ENCODE measurements at regions not wholly inside any gene's neighbourhood (a gene's known extent, or its start where the extent isn't known, plus 50 kb on each side); places are given as distances from the start of the nearest gene placed in this dataset.
"Not testable (repeated sequence)": the region's sequence is repeated elsewhere in the genome, so short reads cannot be mapped to it uniquely, and the experiment has no call there.

- no peak for DNase-seq
These were observed 204.3 kb downstream of the DMRTA1 start for GRCh38 chr9:22650946-22651345.

GRCh38 chr9:22654833-22655232 is 208.2 kb downstream of the DMRTA1 start:
- DNase-seq = no peak

GRCh38 chr9:22657713-22658112 is 211.1 kb downstream of the DMRTA1 start:
- no peak for DNase-seq

DNA sequence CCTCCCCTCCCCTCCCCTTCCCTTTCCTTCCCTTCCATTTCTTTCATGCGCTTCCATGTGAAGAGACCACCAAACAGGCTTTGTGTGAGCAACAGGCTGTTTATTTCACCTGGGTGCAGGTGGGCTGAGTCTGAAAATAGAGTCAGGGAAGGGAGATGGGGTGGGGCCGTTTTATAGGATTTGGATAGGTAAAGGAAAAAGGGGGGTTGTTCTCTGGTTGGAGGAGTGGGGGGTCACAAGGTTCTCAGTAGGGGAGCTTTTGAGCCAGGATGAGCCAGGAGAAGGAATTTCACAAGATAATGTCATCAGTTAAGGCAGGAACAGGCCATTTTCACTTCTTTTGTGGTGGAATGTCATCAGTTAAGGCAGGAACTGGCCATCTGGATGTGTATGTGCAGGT is 211.9 kb downstream of the DMRTA1 start:
- DNase-seq = not testable (repeated sequence)

GRCh38 chr9:22682536-22682935 is 235.9 kb downstream of the DMRTA1 start:
- no peak for DNase-seq

DNA sequence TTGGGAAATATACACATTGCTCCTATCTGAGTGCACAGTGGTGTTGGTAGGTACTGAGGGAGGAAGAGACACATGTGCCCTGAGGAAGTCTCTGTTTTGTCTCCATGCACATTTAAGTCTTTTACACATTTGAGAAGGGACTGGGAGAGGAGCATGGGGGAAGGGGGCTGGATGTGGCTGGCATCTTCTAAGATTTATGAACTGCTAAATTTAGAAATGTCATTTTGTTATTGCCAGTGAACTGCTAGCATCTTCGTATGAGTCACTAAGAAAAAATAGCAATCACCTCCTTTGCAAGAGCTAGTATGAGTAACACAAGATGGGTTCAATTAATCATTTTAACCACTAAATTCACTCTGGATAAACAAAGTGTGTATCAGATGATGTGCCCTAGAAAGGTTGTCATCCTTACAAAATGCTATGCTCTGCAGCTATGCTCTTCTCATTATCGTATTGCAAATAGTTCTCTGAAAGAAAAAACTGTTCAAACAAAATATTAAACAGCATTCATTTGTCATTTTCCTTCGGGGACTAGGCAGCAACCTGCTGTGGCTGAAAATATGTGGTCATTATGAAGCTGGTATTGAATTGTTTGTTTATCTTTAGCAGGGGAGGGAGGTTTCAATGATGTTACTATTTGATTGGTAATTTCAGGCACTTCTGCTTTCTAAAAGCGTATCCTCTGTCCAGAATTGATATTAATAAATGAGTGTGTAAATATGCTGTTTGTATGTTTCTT is 236.5 kb downstream of the DMRTA1 start:
- peak; percentile 42 for DNase-seq

DNA sequence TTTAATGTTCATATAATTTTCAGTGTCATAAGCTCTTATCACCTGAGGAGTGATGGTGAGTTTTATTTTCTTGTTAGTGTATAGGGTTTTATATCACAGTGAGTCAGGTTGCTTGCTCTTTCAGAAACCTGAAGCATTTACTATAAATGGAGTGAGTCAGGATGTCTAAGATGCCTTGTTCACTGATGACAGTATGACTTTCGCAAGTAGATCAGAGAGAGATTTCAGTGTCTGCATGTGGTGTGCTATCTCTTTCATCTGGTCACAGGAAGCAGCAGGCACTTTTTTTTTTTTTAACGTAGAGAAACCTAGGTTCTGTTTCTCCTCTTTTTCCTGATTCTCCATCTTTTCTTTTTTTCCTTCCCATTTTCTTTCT is 237.1 kb downstream of the DMRTA1 start:
- peak; percentile 25 for DNase-seq

GRCh38 chr9:22693156-22693555 is 246.5 kb downstream of the DMRTA1 start:
- no peak for DNase-seq

GRCh38 chr9:22700171-22700570 is 253.5 kb downstream of the DMRTA1 start:
- no peak for DNase-seq

- DNase-seq = no peak
These were observed 272.0 kb downstream of the DMRTA1 start for GRCh38 chr9:22718653-22719052.

GRCh38 chr9:22722492-22722891 is 275.9 kb downstream of the DMRTA1 start:
- no peak for DNase-seq

DNA sequence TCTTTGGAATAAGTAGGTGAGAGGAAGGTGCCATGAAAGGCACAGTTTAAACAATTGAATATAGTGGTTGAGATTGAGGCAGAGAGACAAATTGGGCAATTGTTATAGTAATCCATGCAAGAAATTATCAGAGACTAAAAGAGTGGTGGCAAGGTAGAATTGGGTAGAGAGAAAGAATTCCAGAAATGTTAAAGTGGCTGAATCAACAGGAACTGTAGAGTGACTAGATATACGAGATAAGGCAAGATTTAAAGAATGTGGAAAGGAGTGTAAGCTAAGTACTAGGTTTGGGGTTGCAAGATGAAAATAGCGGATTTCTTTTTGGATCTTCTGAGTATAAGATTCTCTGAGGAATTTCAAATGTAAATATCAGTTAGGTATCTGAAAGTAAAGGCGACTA is 285.2 kb downstream of the DMRTA1 start:
- no peak for DNase-seq

DNA sequence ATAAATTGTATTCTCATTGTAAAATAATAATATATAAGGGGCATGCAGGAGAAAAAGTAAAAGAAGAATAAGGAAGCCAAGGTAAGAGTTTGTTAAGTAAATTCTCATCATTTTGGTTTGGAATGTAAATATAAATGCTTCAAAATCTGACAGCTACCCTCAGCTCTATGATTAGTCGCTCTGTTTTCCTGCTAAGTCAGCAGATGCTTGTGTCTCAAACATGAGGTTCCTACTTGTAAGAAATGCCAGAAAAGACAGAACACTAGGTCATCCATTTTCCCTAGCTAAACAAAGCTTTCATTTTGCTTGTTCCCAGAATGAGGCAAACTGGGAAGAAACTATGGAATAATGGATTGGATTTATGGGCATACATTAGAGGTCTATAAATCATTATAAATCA is 293.1 kb downstream of the DMRTA1 start:
- no peak for DNase-seq

GRCh38 chr9:22740781-22741180 is 294.2 kb downstream of the DMRTA1 start:
- DNase-seq = no peak

- DNase-seq = no peak
These were observed 295.8 kb downstream of the DMRTA1 start for GRCh38 chr9:22742401-22742800.

DNA sequence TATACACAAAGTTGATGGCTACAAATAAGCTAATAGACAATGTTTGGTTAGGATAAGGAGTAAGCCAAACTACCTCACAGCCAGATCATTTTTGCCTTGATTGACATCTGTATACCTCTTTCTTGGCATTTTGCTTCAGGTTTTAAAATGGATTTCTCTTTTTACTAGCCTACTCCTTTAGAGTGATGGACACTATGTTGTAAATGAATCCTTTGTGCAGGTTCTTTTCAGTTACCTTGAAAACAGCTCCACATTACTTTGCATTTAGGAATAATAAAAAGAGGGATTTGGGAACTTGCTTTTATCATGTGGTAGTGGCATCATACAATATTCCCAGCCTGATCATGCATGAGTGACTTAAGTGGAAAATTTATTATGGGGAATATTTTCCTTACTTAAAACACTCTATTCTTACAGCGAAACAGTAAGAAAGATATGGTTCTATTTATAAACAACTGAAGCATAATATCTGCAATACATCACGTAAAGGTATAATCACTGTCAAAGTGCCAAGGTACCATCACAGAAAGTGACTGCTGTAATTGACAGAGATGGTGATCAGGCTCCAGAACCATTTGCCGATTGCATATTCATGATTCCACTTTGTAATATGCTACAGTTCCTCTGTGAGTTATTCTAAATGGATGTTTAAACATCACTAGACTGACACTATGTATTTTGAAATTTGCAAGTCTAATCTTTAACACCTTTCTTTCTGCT is 327.0 kb downstream of the DMRTA1 start:
- no peak for DNase-seq

- no peak for DNase-seq
These were observed 343.7 kb downstream of the DMRTA1 start for GRCh38 chr9:22790329-22790728.

DNA sequence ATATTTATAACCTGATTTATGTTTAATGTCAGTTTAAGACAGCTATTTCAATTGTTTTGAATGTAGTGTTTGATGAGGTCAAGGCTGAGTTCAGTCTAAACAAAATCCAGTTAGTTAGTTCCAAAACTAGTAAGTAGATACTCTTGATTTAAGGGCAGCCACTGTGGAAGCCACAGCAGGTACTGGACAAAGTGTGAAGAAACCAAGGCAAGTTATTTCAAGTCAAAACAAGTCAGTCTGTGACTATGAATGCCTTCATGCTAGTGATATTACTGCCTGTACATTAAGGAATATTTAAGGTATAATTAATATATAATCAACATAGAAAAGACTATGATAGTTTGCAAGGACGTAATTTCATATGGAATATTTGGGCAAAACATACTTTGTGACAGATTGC is 362.3 kb downstream of the DMRTA1 start:
- DNase-seq = no peak

DNA sequence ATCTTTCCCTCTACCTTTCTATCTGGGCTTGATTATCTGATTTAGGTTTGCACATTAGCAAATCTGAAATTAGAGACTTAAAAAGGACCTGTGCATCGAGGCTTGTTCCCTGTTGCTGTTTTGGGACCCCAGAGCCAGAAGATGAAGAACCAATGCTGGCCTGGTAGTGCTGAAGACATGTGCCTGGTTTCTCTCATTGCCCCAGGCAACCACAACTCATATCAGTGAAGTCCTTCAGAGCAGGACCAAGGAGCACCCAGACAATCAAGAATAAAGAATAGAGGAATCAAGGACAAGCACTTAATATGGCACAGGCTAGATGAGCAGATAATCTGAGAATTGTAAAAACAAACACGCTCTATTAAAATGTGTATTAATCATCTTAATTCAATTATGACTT is 362.7 kb downstream of the DMRTA1 start:
- DNase-seq = no peak

- no peak for DNase-seq
These were observed 366.9 kb downstream of the DMRTA1 start for GRCh38 chr9:22813529-22813928.

DNA sequence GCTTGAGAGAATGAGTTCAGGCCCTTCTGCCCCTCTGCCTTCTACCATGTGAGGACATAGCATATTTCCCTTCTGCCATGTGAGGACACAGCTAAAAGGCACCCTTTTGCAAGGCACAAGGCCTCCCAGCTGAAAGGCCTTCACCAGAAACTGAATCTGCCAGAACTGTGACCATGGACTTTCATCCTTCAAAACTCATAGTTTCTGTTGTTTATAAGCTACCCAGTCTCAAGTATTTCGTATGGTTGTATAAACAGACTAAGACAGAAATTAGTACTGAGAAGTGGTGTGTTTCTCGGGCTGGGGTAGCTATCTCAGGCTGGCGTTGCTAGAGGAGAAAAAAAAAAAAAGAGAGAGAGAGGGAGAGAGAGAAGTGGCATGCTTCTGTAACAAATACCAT is 368.6 kb downstream of the DMRTA1 start:
- DNase-seq = no peak

DNA sequence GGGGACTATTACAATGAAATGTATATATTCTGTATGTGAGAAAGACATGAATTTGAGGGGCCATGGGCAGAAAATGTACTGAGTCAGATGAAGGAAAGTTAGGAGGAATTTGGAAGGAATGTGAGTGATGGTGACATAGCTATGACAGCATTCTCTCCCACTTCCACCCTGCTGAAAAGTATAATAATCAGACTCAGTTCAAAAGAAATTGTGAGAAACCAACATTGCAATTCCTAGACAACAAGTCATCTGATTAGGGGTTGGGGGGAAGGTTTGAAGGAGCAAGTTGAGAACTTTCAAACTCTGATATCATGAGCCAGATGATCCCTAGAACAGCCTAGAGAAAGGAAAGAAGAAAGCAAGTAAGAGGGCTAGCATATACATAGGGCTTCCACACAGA is 370.6 kb downstream of the DMRTA1 start:
- no peak for DNase-seq

GRCh38 chr9:22829236-22829635 is 382.6 kb downstream of the DMRTA1 start:
- DNase-seq = no peak

- no peak for DNase-seq
These were observed 391.6 kb downstream of the DMRTA1 start for GRCh38 chr9:22838266-22838665.

GRCh38 chr9:22840641-22841040 is 394.0 kb downstream of the DMRTA1 start:
- no peak for DNase-seq
